CD14-positive monocyte (primary cell): ENCODE measurements at regions not wholly inside any gene's neighbourhood (a gene's known extent, or its start where the extent isn't known, plus 50 kb on each side); places are given as distances from the start of the nearest gene placed in this dataset.

Source experiments
- DNase-seq, 3 donors: peaks; one replicate each; pipeline ENCODE4 v3.0.0-alpha.2; 2011 to 2022
- H2AFZ ChIP-seq: 2 replicates; pipeline ENCODE4 v1.6.0; 2012; ENCODE audit warnings: mild to moderate bottlenecking, low read depth, low read length, inconsistent platforms; ENCODE audit not compliant: insufficient read depth, poor library complexity, severe bottlenecking
- H3K27ac ChIP-seq, 2 donors: 1 replicate in 1 of 2; 2 replicates in 1 of 2; pipeline ENCODE4 v1.5.1; 2012 to 2013; ENCODE audit warnings: low read length in 2 of 2, control low read depth in 1 of 2, inconsistent platforms in 1 of 2, low read depth in 1 of 2, mild to moderate bottlenecking in 1 of 2
- H3K27me3 ChIP-seq, 2 donors: one replicate each; pipeline versions ENCODE4 v1.6.0 to v1.6.1; 2011 to 2013; ENCODE audit warnings: low read length in 2 of 2; ENCODE audit not compliant: control insufficient read depth in 2 of 2, insufficient read depth in 2 of 2
- H3K36me3 ChIP-seq, 2 donors: replicated peaks in 1 of 2; 1 replicate in 1 of 2; 2 replicates in 1 of 2; pipeline versions ENCODE4 v1.5.1 to v1.6.1; 2012 to 2013; ENCODE audit warnings: low read length in 2 of 2, control low read depth in 1 of 2, inconsistent platforms in 1 of 2, mild to moderate bottlenecking in 1 of 2; ENCODE audit not compliant: insufficient read depth in 2 of 2, control insufficient read depth in 1 of 2
- H3K4me1 ChIP-seq, 2 donors: 1 replicate in 1 of 2; 2 replicates in 1 of 2; pipeline versions ENCODE4 v1.5.1 to v1.6.1; 2012 to 2013; ENCODE audit warnings: low read length in 2 of 2, control low read depth in 1 of 2, inconsistent platforms in 1 of 2, mild to moderate bottlenecking in 1 of 2, moderate library complexity in 1 of 2; ENCODE audit not compliant: insufficient read depth in 2 of 2, control insufficient read depth in 1 of 2
- H3K4me2 ChIP-seq: replicated peaks from 2 replicates; pipeline ENCODE3; 2012; ENCODE audit warnings: low read length, moderate library complexity, mild to moderate bottlenecking; ENCODE audit not compliant: poor library complexity, severe bottlenecking; ENCODE audit errors: extremely low read depth
- H3K4me3 ChIP-seq, 3 experiments: fragments of 200-600 bp in 1 of 3; sonication (generic) in 1 of 3; replicated peaks in 1 of 3; 1 replicate in 2 of 3; 2 replicates in 1 of 3; pipeline ENCODE4 v1.5.1; 2011 to 2013; ENCODE audit warnings: low read length in 3 of 3, mild to moderate bottlenecking in 3 of 3, control low read depth in 2 of 3, low read depth in 2 of 3, inconsistent platforms in 1 of 3, moderate library complexity in 1 of 3
- H3K79me2 ChIP-seq: 2 replicates; pipeline ENCODE4 v1.6.0; 2012; ENCODE audit warnings: mild to moderate bottlenecking, control low read depth, inconsistent platforms, low read length, moderate library complexity; ENCODE audit not compliant: insufficient read depth
- H3K9ac ChIP-seq: 2 replicates; pipeline ENCODE4 v1.6.0; 2017; ENCODE audit warnings: low read length, mild to moderate bottlenecking; ENCODE audit not compliant: insufficient read depth, poor library complexity, severe bottlenecking
- H3K9me3 ChIP-seq, 2 donors: replicated peaks in 1 of 2; 1 replicate in 1 of 2; 2 replicates in 1 of 2; pipeline versions ENCODE4 v1.5.1 to v1.6.1; 2012 to 2013; ENCODE audit warnings: low read length in 2 of 2, control low read depth in 1 of 2; ENCODE audit not compliant: control insufficient read depth in 1 of 2, insufficient read depth in 1 of 2
- H4K20me1 ChIP-seq: 2 replicates; pipeline ENCODE4 v1.6.0; 2012; ENCODE audit warnings: mild to moderate bottlenecking, low read length, control low read depth, moderate library complexity; ENCODE audit not compliant: insufficient read depth
- H3K27ac Mint-ChIP-seq, 7 donors: one replicate each; pipeline ENCODE4 v1.8.0; 2020; ENCODE audit warnings: mild to moderate bottlenecking in 7 of 7, mixed read lengths in 7 of 7, moderate library complexity in 6 of 7, inconsistent platforms in 2 of 7
- H3K27me3 Mint-ChIP-seq, 3 donors: one replicate each; pipeline ENCODE4 v1.8.0; 2021 to 2022; ENCODE audit warnings: low read depth in 3 of 3, mild to moderate bottlenecking in 3 of 3, mixed read lengths in 3 of 3, moderate library complexity in 3 of 3, inconsistent platforms in 1 of 3
- H3K36me3 Mint-ChIP-seq, 2 donors: one replicate each; pipeline ENCODE4 v1.8.0; 2020; ENCODE audit warnings: mixed read lengths in 2 of 2, inconsistent platforms in 1 of 2, mild to moderate bottlenecking in 1 of 2
- H3K4me1 Mint-ChIP-seq: one replicate; pipeline ENCODE4 v1.8.0; 2020; ENCODE audit warnings: mild to moderate bottlenecking, mixed read lengths
- H3K4me3 Mint-ChIP-seq, 2 donors: one replicate each; pipeline ENCODE4 v1.8.0; 2020; ENCODE audit warnings: mild to moderate bottlenecking in 2 of 2, mixed read lengths in 2 of 2, moderate library complexity in 1 of 2
- H3K9me3 Mint-ChIP-seq, 7 donors: one replicate each; pipeline ENCODE4 v1.8.0; 2020 to 2022; ENCODE audit warnings: mixed read lengths in 7 of 7, mild to moderate bottlenecking in 6 of 7, moderate library complexity in 6 of 7, inconsistent platforms in 2 of 7
- WGBS: methylation state at CpG from one replicate; pipeline ENCODE4 v1.1.5; 2013; ENCODE audit warnings: missing lambda C conversion rate; ENCODE audit not compliant: insufficient coverage; 5-methylcytosine and 5-hydroxymethylcytosine counted together
- intact Hi-C, 2 donors: fragments of 100-400 bp; cut with micrococcal nuclease; formaldehyde crosslinking; loops; one replicate each; pipeline versions ENCODE4 v1.15.0 to v1.15.1; 2023
- TF ChIP-seq, protein P1 (sequence below): fragments of 200-600 bp; IDR thresholded peaks from one replicate; pipeline ENCODE4 v1.8.0; 2022; ENCODE audit warnings: antibody characterized with exemption, mild to moderate bottlenecking

DNA sequence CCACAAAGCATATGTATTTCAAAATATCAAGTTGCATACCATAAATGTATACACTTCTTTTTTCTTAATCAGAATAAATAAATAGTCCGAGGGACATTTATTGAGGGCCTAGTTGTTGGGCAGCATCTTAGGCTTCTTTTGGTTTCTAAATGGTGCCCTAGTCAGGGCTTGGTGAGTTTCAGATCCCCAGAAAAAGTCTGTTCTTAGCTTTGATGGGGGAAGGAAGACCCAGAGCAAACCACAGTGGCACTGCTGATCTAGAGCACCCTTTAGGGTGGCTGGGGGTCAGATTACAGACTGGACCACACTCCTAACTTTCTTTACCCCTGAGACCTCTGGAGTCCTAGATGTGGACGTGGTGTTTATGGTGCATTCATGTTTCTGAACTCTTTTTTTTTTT, 97.8 kb downstream of the C9orf152 start:
- H3K27me3 Mint-ChIP-seq = no peaks in the 10 kb centered on the region
- Histone ChIP-seq H3K4me2 (no peak overlapping the region), H3K9me3 (no peaks in the 10 kb centered on the region), H3K4me3 (no peak overlapping the region), H4K20me1 (no peaks in the 10 kb centered on the region), H3K4me1 (peaks cover 0 to 2% of the 10 kb centered on the region in 2 donors), H3K9ac (no peak overlapping the region), H3K36me3 (no peaks in the 10 kb centered on the region), H3K27me3 (no peaks in the 10 kb centered on the region), H3K27ac (no peak overlapping the region), H3K79me2 (peaks cover 40% of the 10 kb centered on the region), H2AFZ (no peak overlapping the region)
- no peaks in the 10 kb centered on the region for H3K36me3 Mint-ChIP-seq
- no CpG with 5 or more reads among the region's 2 CpGs for WGBS
- H3K4me3 Mint-ChIP-seq = no peak overlapping the region
- no peak overlapping the region for H3K27ac Mint-ChIP-seq
- no peak for DNase-seq
- no peaks in the 10 kb centered on the region for H3K9me3 Mint-ChIP-seq
- TF ChIP-seq, protein P1, sequence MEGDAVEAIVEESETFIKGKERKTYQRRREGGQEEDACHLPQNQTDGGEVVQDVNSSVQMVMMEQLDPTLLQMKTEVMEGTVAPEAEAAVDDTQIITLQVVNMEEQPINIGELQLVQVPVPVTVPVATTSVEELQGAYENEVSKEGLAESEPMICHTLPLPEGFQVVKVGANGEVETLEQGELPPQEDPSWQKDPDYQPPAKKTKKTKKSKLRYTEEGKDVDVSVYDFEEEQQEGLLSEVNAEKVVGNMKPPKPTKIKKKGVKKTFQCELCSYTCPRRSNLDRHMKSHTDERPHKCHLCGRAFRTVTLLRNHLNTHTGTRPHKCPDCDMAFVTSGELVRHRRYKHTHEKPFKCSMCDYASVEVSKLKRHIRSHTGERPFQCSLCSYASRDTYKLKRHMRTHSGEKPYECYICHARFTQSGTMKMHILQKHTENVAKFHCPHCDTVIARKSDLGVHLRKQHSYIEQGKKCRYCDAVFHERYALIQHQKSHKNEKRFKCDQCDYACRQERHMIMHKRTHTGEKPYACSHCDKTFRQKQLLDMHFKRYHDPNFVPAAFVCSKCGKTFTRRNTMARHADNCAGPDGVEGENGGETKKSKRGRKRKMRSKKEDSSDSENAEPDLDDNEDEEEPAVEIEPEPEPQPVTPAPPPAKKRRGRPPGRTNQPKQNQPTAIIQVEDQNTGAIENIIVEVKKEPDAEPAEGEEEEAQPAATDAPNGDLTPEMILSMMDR = no peak
- H3K4me1 Mint-ChIP-seq = peaks cover 17% of the 10 kb centered on the region
- intact Hi-C loops = no loop called here

DNA sequence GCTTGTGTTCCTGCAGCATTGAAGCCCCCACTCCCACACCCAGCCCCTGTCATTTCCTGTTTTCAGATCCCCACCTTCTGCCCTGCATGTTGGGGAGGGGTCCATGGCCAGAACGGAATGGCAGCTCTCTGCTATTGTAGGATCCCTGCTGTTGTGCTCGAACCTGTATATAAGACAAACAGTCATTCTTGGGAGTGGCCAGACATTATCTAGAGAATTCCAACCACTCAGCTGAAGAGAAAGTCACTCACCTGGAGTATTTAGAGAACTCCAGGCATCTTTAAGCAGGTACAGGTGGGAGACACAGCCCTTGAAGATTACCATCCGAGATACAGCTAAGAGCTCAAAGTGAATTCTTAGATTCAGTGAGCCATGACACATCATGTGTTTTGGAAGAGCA, 96.1 kb downstream of the C9orf152 start:
- 100% methylated on average over 1 of the region's 3 CpGs for WGBS
- Histone ChIP-seq H3K9ac (no peak overlapping the region), H3K9me3 (no peaks in the 10 kb centered on the region), H2AFZ (no peak overlapping the region), H3K27me3 (no peaks in the 10 kb centered on the region), H3K27ac (no peak overlapping the region), H4K20me1 (no peaks in the 10 kb centered on the region), H3K4me3 (no peak overlapping the region), H3K4me2 (no peak overlapping the region), H3K4me1 (peaks cover 0 to 2% of the 10 kb centered on the region in 2 donors), H3K79me2 (peaks cover 30% of the 10 kb centered on the region), H3K36me3 (no peaks in the 10 kb centered on the region)
- no peak for DNase-seq
- no peak overlapping the region for H3K27ac Mint-ChIP-seq
- H3K9me3 Mint-ChIP-seq = no peaks in the 10 kb centered on the region
- no peak overlapping the region for H3K4me3 Mint-ChIP-seq
- H3K36me3 Mint-ChIP-seq = no peaks in the 10 kb centered on the region
- H3K4me1 Mint-ChIP-seq = peaks cover 17% of the 10 kb centered on the region
- intact Hi-C loops = no loop called here
- no peaks in the 10 kb centered on the region for H3K27me3 Mint-ChIP-seq
- TF ChIP-seq, protein P1 = no peak
